H9 (cell line): ENCODE measurements at regions not wholly inside any gene's neighbourhood (a gene's known extent, or its start where the extent isn't known, plus 50 kb on each side); places are given as distances from the start of the nearest gene placed in this dataset.

ENCODE experiments used
- DNase-seq: peaks from one replicate; pipeline ENCODE4 v3.0.0-alpha.2; 2017
- H2AFZ ChIP-seq: one replicate; pipeline ENCODE4 v1.6.1; 2013; ENCODE audit warnings: mild to moderate bottlenecking, low read length, control low read depth, moderate library complexity
- H2AK5ac ChIP-seq: 2 replicates; pipeline ENCODE4 v1.6.1; 2013; ENCODE audit warnings: low read length, control low read depth, mixed read lengths; ENCODE audit not compliant: insufficient read length
- H2BK120ac ChIP-seq: one replicate; pipeline ENCODE4 v1.6.1; 2013; ENCODE audit warnings: low read depth, mild to moderate bottlenecking, low read length, control low read depth, inconsistent platforms; ENCODE audit not compliant: poor library complexity, severe bottlenecking
- H2BK12ac ChIP-seq: 2 replicates; pipeline ENCODE4 v1.6.1; 2013; ENCODE audit warnings: low read length, control low read depth, mixed read lengths, low read depth; ENCODE audit not compliant: insufficient read length
- H2BK15ac ChIP-seq: 2 replicates; pipeline ENCODE4 v1.6.1; 2013; ENCODE audit warnings: low read depth, low read length, control low read depth
- H2BK20ac ChIP-seq: one replicate; pipeline ENCODE4 v1.6.1; 2013; ENCODE audit warnings: low read depth, mild to moderate bottlenecking, low read length, control low read depth, inconsistent platforms; ENCODE audit not compliant: poor library complexity, severe bottlenecking
- H2BK5ac ChIP-seq: 2 replicates; pipeline ENCODE4 v1.6.1; 2013; ENCODE audit warnings: low read length, control low read depth, mixed read lengths; ENCODE audit not compliant: insufficient read length
- H3K14ac ChIP-seq: 2 replicates; pipeline ENCODE4 v1.6.1; 2013; ENCODE audit warnings: low read length, control low read depth; ENCODE audit not compliant: insufficient read depth
- H3K18ac ChIP-seq: 2 replicates; pipeline ENCODE4 v1.6.1; 2013; ENCODE audit warnings: low read depth, mild to moderate bottlenecking, mixed read lengths, low read length, control low read depth; ENCODE audit not compliant: insufficient read length
- H3K23ac ChIP-seq: 2 replicates; pipeline ENCODE4 v1.6.1; 2013; ENCODE audit warnings: low read length, control low read depth, mixed read lengths, low read depth; ENCODE audit not compliant: insufficient read length
- H3K23me2 ChIP-seq: 2 replicates; pipeline ENCODE4 v1.6.1; 2013; ENCODE audit warnings: low read depth, mild to moderate bottlenecking, mixed read lengths, low read length, control low read depth; ENCODE audit not compliant: insufficient read length, poor library complexity, severe bottlenecking
- H3K27ac ChIP-seq: 2 replicates; pipeline ENCODE4 v1.5.1; 2013; ENCODE audit warnings: low read length, control low read depth, mixed read lengths, low read depth; ENCODE audit not compliant: insufficient read length
- H3K27me3 ChIP-seq: 2 replicates; pipeline ENCODE4 v1.6.1; 2013; ENCODE audit warnings: low read length, control low read depth, inconsistent platforms; ENCODE audit not compliant: insufficient read depth
- H3K4ac ChIP-seq: 2 replicates; pipeline ENCODE4 v1.6.1; 2013; ENCODE audit warnings: low read depth, mild to moderate bottlenecking, control low read depth, inconsistent platforms, low read length, moderate library complexity
- H3K4me1 ChIP-seq: 2 replicates; pipeline ENCODE4 v1.6.1; 2013; ENCODE audit warnings: low read length, control low read depth, inconsistent platforms; ENCODE audit not compliant: insufficient read depth
- H3K4me2 ChIP-seq: 2 replicates; pipeline ENCODE4 v1.6.1; 2013; ENCODE audit warnings: low read length, control low read depth, mixed read lengths; ENCODE audit not compliant: insufficient read length, insufficient read depth
- H3K56ac ChIP-seq: 2 replicates; pipeline ENCODE4 v1.6.1; 2013; ENCODE audit warnings: low read depth, mild to moderate bottlenecking, mixed read lengths, low read length, control low read depth; ENCODE audit not compliant: insufficient read length
- H3K79me1 ChIP-seq: 2 replicates; pipeline ENCODE4 v1.6.1; 2013; ENCODE audit warnings: low read depth, mild to moderate bottlenecking, moderate library complexity, low read length, control low read depth, inconsistent platforms; ENCODE audit not compliant: insufficient read depth, poor library complexity, severe bottlenecking
- H3K79me2 ChIP-seq: 2 replicates; pipeline ENCODE4 v1.6.1; 2013; ENCODE audit warnings: low read length, control low read depth, inconsistent platforms; ENCODE audit not compliant: insufficient read depth
- H3K9ac ChIP-seq: 2 replicates; pipeline ENCODE4 v1.6.1; 2013; ENCODE audit warnings: low read length, control low read depth, mixed read lengths; ENCODE audit not compliant: insufficient read length; ENCODE audit errors: extremely low read depth
- H3K9me3 ChIP-seq: one replicate; pipeline ENCODE4 v1.6.1; 2013; ENCODE audit warnings: low read depth, low read length, inconsistent platforms; ENCODE audit not compliant: control insufficient read depth
- H3T11ph ChIP-seq: one replicate; pipeline ENCODE4 v1.6.1; 2013; ENCODE audit warnings: mild to moderate bottlenecking, low read length, control low read depth, inconsistent platforms
- H4K20me1 ChIP-seq: one replicate; pipeline ENCODE4 v1.6.1; 2013; ENCODE audit not compliant: control insufficient read depth, insufficient read length, insufficient read depth
- H4K5ac ChIP-seq: 2 replicates; pipeline ENCODE4 v1.6.1; 2013; ENCODE audit warnings: low read depth, mild to moderate bottlenecking, mixed read lengths, low read length, control low read depth; ENCODE audit not compliant: insufficient read length
- H4K8ac ChIP-seq: replicated peaks from 2 replicates; pipeline ENCODE4 v1.6.1; 2013; ENCODE audit warnings: low read length, control low read depth, mixed read lengths, low read depth; ENCODE audit not compliant: insufficient read length
- H4K91ac ChIP-seq: 2 replicates; pipeline ENCODE4 v1.6.1; 2013; ENCODE audit warnings: low read depth, mild to moderate bottlenecking, moderate library complexity, mixed read lengths, low read length, control low read depth; ENCODE audit not compliant: insufficient read length
- H3K27ac Mint-ChIP-seq, 3 experiments: 2 replicates in 2 of 3; 3 replicates in 1 of 3; pipeline ENCODE4 v1.8.0; 2020 to 2021; ENCODE audit warnings: mixed read lengths in 3 of 3, mild to moderate bottlenecking in 1 of 3, moderate library complexity in 1 of 3
- H3K27me3 Mint-ChIP-seq: 2 replicates; pipeline ENCODE4 v1.8.0; 2021; ENCODE audit warnings: low read depth, mild to moderate bottlenecking, moderate library complexity, mixed read lengths
- H3K36me3 Mint-ChIP-seq, 3 experiments: 2 replicates in 2 of 3; 3 replicates in 1 of 3; pipeline ENCODE4 v1.8.0; 2020 to 2021; ENCODE audit warnings: low read depth in 3 of 3, mixed read lengths in 3 of 3; ENCODE audit not compliant: insufficient read depth in 1 of 3
- H3K4me1 Mint-ChIP-seq, 2 experiments: 2 replicates each; pipeline ENCODE4 v1.8.0; 2020; ENCODE audit warnings: mixed read lengths in 2 of 2
- H3K4me3 Mint-ChIP-seq, 2 experiments: 2 replicates in 1 of 2; 3 replicates in 1 of 2; pipeline ENCODE4 v1.8.0; 2020 to 2021; ENCODE audit warnings: mild to moderate bottlenecking in 2 of 2, mixed read lengths in 2 of 2, moderate library complexity in 1 of 2
- H3K9me3 Mint-ChIP-seq, 2 experiments: 2 replicates in 1 of 2; 3 replicates in 1 of 2; pipeline ENCODE4 v1.8.0; 2020; ENCODE audit warnings: mild to moderate bottlenecking in 2 of 2, mixed read lengths in 2 of 2, moderate library complexity in 1 of 2
- CTCF ChIP-seq: fragments of 200-600 bp; sonication (generic); conservative IDR thresholded peaks from 3 replicates; pipeline ENCODE4 v1.8.0; 2021; ENCODE audit warnings: antibody characterized with exemption, mild to moderate bottlenecking
- WGBS: extraction: QIAGEN DNeasy Blood & Tissue Kit; methylation state at CpG from one replicate; pipeline ENCODE4 v1.1.7; 2013; ENCODE audit warnings: missing lambda C conversion rate, low lambda C conversion rate, mixed read lengths; ENCODE audit not compliant: insufficient read length; ENCODE audit errors: extremely low coverage; 5-methylcytosine and 5-hydroxymethylcytosine counted together

GRCh38 chr4:119728692-119729593 is 100.3 kb upstream of the PDE5A start:
- no peak overlapping the region for H3K27ac ChIP-seq
- H3T11ph ChIP-seq, result no peak overlapping the region
- no peak overlapping the region for H2BK5ac ChIP-seq
- H3K4me1 ChIP-seq, result peaks cover 4% of the 10 kb centered on the region; the same call in 1 of the 2 replicates
- H3K23me2 ChIP-seq, result no peaks in the 10 kb centered on the region
- H3K18ac ChIP-seq, result no peak overlapping the region
- H3K36me3 Mint-ChIP-seq, result no peaks in the 10 kb centered on the region; a peak in 3 of 7 replicates
- H2BK120ac ChIP-seq, result no peak overlapping the region
- TF ChIP-seq CTCF, result no peak
- H3K4ac ChIP-seq, result no peak overlapping the region
- H4K91ac ChIP-seq, result no peak overlapping the region
- no peak for DNase-seq
- H3K4me2 ChIP-seq, result no peak overlapping the region
- 0 out of 7 replicates have a peak overlapping the region, but pooled peaks of 1 of the 3 experiments have one; percentile 20 for H3K27ac Mint-ChIP-seq
- no peak overlapping the region for H2BK20ac ChIP-seq
- H2BK15ac ChIP-seq, result no peak overlapping the region
- H3K27me3 Mint-ChIP-seq, result no peaks in the 10 kb centered on the region
- H3K9me3 Mint-ChIP-seq, result peaks cover 0 to 5% of the 10 kb centered on the region in 2 experiments; a peak in 2 of 5 replicates
- H3K23ac ChIP-seq, result no peak overlapping the region
- H3K14ac ChIP-seq, result no peak overlapping the region
- WGBS, result no CpG with 5 or more reads among the region's 2 CpGs
- H2AFZ ChIP-seq, result no peak overlapping the region
- H3K27me3 ChIP-seq, result no peaks in the 10 kb centered on the region
- H3K9me3 ChIP-seq, result no peaks in the 10 kb centered on the region
- no peak overlapping the region for H2BK12ac ChIP-seq
- no peak overlapping the region for H4K8ac ChIP-seq
- H4K5ac ChIP-seq, result no peak overlapping the region
- H3K9ac ChIP-seq, result no peak overlapping the region
- H3K56ac ChIP-seq, result no peak overlapping the region
- H3K79me2 ChIP-seq, result no peaks in the 10 kb centered on the region
- H2AK5ac ChIP-seq, result no peak overlapping the region
- no peak overlapping the region for H3K4me3 Mint-ChIP-seq
- no peaks in the 10 kb centered on the region for H4K20me1 ChIP-seq
- H3K4me1 Mint-ChIP-seq, result peaks cover 23 to 25% of the 10 kb centered on the region in 2 experiments
- H3K79me1 ChIP-seq, result no peaks in the 10 kb centered on the region
